ENCODE measurements at regions not wholly inside any gene's neighbourhood (a gene's known extent, or its start where the extent isn't known, plus 50 kb on each side); places are given as distances from the start of the nearest gene placed in this dataset.

DNA sequence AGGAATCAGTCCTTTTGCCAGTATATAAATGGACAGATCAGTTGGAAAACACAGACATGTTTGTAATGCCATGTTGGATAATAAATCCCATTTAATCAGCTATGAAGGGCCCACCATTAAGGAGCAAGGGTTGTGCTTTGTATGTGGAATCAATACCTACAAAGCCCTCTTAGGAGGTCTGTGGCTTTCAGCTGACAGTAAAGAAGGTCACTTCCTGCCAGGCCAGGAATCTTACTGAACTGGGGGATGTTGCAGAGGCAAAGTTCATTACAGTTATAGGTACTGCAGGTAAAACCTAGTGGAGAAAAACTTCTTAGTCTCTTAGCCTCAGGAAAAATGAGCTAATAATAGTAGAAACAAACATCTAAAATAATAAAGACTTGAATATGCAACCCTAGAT is 129.5 kb downstream of the FAM76B start:
- no peak overlapping the region for H3K27ac ChIP-seq
- H3K4me3 ChIP-seq (ENCODE audit: low read depth in 1 of 2, low read length in 1 of 2), result no peak overlapping the region
- TF ChIP-seq, protein P1, sequence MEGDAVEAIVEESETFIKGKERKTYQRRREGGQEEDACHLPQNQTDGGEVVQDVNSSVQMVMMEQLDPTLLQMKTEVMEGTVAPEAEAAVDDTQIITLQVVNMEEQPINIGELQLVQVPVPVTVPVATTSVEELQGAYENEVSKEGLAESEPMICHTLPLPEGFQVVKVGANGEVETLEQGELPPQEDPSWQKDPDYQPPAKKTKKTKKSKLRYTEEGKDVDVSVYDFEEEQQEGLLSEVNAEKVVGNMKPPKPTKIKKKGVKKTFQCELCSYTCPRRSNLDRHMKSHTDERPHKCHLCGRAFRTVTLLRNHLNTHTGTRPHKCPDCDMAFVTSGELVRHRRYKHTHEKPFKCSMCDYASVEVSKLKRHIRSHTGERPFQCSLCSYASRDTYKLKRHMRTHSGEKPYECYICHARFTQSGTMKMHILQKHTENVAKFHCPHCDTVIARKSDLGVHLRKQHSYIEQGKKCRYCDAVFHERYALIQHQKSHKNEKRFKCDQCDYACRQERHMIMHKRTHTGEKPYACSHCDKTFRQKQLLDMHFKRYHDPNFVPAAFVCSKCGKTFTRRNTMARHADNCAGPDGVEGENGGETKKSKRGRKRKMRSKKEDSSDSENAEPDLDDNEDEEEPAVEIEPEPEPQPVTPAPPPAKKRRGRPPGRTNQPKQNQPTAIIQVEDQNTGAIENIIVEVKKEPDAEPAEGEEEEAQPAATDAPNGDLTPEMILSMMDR (IDR thresholded peaks at IDR 0.05), result no peak
- no peaks in the 10 kb centered on the region for H3K9me3 ChIP-seq
- H3K4me1 ChIP-seq (ENCODE audit: control insufficient read depth in 1 of 2, insufficient read depth in 1 of 2, low read depth in 1 of 2, low read length in 1 of 2), result no peaks in the 10 kb centered on the region
- no peaks in the 10 kb centered on the region for H3K27me3 ChIP-seq
- no peaks in the 10 kb centered on the region for H3K36me3 ChIP-seq

DNA sequence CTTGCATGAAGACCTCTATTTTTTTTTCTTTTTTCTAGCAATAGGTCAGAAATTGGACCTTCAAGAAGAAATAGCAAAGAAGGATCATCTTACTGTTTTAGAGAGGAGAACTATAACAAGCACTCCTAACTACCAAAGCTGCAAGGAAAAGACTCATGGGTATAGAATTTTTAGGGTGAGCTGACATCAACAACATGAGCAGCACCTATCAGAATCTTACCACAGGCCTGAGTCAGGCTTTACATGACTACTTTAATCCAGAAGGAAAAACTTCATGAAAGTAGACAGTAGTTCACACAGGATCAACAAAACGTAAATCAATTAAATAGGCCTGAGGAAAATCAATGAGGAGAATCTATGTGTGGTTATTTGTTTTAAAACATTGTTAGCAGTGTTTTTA is 130.5 kb downstream of the FAM76B start:
- no peaks in the 10 kb centered on the region for H3K36me3 ChIP-seq

DNA sequence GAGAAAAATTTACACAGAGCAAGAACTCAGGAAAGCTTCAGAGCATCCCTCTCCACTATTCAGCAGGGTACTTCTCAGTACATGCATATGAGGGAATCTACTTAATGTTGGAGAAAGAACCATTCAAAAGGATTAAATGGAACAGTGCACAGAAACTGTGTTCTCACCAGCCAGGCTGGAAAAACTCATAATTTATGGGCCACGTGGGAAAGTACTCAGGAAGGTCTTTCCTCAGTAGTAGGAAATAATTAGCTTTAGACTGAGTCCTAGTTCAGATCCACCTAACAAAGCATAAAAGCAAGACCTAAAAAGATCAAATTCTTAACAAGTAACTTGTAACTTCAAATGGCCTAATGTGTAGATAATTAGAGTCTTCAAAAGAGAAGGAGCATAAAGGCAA is 134.0 kb downstream of the FAM76B start:
- TF ChIP-seq, protein P1 (IDR thresholded peaks at IDR 0.05), result no peak
- no peaks in the 10 kb centered on the region for H3K9me3 ChIP-seq
- no peaks in the 10 kb centered on the region for H3K27me3 ChIP-seq
- peaks cover 0 to 5% of the 10 kb centered on the region in 2 experiments for H3K4me1 ChIP-seq (ENCODE audit: control insufficient read depth in 1 of 2, insufficient read depth in 1 of 2, low read depth in 1 of 2, low read length in 1 of 2)
- H3K4me3 ChIP-seq (ENCODE audit: low read depth in 1 of 2, low read length in 1 of 2), result no peak overlapping the region
- H3K27ac ChIP-seq, result no peak overlapping the region
- H3K36me3 ChIP-seq, result no peaks in the 10 kb centered on the region

More for the DNA sequence above, 130.5 kb downstream of the FAM76B start:
- TF ChIP-seq, protein P1 (IDR thresholded peaks at IDR 0.05), result no peak
- Histone ChIP-seq H3K27me3 (no peaks in the 10 kb centered on the region), H3K4me3 (ENCODE audit: low read depth in 1 of 2, low read length in 1 of 2) (no peak overlapping the region), H3K9me3 (no peaks in the 10 kb centered on the region), H3K27ac (no peak overlapping the region), H3K4me1 (ENCODE audit: control insufficient read depth in 1 of 2, insufficient read depth in 1 of 2, low read depth in 1 of 2, low read length in 1 of 2) (no peaks in the 10 kb centered on the region)

DNA sequence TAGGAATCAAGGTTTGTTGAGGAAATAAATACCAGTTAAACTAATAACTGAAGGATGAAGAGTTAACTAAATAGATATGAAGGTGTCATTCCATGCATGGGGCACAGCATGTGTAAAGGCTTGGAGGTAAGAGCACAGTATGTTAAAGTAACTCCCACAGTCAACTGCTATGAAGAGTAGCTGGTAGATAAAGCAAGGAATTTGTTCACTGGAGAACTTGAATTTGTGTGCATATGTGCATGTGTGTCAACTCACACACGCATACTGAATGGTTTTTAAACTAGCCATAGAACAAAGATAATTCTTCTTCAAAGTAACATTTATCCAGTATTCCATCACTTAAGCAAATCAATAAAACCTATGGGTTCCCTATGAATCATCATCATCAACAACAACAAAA is 135.9 kb downstream of the FAM76B start:
- TF ChIP-seq, protein P1 (IDR thresholded peaks at IDR 0.05), result no peak
- no peak overlapping the region for H3K27ac ChIP-seq
- H3K4me1 ChIP-seq (ENCODE audit: control insufficient read depth in 1 of 2, insufficient read depth in 1 of 2, low read depth in 1 of 2, low read length in 1 of 2), result peaks cover 9 to 16% of the 10 kb centered on the region in 2 experiments
- no peak overlapping the region for H3K4me3 ChIP-seq (ENCODE audit: low read depth in 1 of 2, low read length in 1 of 2)
- no peaks in the 10 kb centered on the region for H3K27me3 ChIP-seq
- H3K9me3 ChIP-seq, result no peaks in the 10 kb centered on the region
- H3K36me3 ChIP-seq, result no peaks in the 10 kb centered on the region

DNA sequence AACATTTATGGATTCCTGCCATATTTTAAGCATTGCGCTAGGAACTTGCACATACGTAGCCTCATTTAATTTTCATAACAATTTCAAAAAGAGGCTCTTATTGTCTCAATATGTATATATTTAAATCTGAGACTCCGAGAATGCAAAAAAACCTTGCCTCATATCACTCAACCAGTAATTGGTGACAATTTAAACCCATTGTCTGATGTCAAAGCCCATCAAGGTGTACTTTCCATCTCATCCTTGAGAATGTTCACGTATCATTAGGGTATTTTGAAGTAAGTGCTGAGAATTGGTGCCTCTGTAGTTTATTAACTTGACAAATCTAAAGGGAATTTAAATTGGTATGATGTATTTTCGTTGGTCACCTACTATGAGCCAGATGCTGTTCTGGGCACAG is 136.5 kb downstream of the FAM76B start:
- H3K36me3 ChIP-seq, result no peaks in the 10 kb centered on the region
- H3K9me3 ChIP-seq, result no peaks in the 10 kb centered on the region
- no peak overlapping the region for H3K27ac ChIP-seq
- H3K4me3 ChIP-seq (ENCODE audit: low read depth in 1 of 2, low read length in 1 of 2), result no peak overlapping the region
- TF ChIP-seq, protein P1 (IDR thresholded peaks at IDR 0.05), result no peak
- H3K4me1 ChIP-seq (ENCODE audit: control insufficient read depth in 1 of 2, insufficient read depth in 1 of 2, low read depth in 1 of 2, low read length in 1 of 2), result peaks cover 9 to 16% of the 10 kb centered on the region in 2 experiments
- no peaks in the 10 kb centered on the region for H3K27me3 ChIP-seq

DNA sequence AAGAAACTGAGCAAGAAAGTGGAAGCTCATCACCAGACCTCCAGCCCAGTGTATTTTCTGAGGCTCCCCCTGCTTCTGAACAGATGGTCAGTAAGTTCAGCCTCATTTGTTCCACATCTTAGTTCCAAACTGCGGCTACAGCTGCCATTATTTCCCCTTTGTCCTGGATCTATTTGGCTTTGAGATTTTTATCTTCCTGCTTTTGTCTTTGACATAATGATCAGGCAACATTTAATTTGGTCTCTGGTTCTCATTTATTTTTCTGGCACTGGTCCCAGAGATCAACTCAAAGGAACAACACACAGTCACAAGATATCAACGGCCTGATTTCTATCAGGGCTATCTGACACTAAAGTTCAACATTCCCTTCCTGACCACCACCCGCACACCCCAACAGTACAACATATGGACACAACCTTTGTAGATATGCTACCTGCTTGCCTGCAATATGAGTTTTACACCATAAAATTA is 137.5 kb downstream of the FAM76B start:
- H3K9me3 ChIP-seq, result no peaks in the 10 kb centered on the region
- no peaks in the 10 kb centered on the region for H3K27me3 ChIP-seq
- peaks cover 9 to 16% of the 10 kb centered on the region in 2 experiments for H3K4me1 ChIP-seq (ENCODE audit: control insufficient read depth in 1 of 2, insufficient read depth in 1 of 2, low read depth in 1 of 2, low read length in 1 of 2)
- no peak overlapping the region for H3K27ac ChIP-seq
- no peaks in the 10 kb centered on the region for H3K36me3 ChIP-seq
- TF ChIP-seq, protein P1 (IDR thresholded peaks at IDR 0.05), result no peak
- no peak overlapping the region for H3K4me3 ChIP-seq (ENCODE audit: low read depth in 1 of 2, low read length in 1 of 2)
